HG03097 (cell line): ENCODE measurements at regions not wholly inside any gene's neighbourhood (a gene's known extent, or its start where the extent isn't known, plus 50 kb on each side); places are given as distances from the start of the nearest gene placed in this dataset.
"Not testable (repeated sequence)": the region's sequence is repeated elsewhere in the genome, so short reads cannot be mapped to it uniquely, and the experiment has no call there.

ENCODE experiments used
- ATAC-seq: cut with Tn5 transposase; IDR thresholded peaks from one replicate; pipeline ENCODE4 v1.9.1; 2021; ENCODE audit not compliant: unreplicated experiment, low FRiP score

GRCh38 chr21:5013455-5014304, 5507.7 kb upstream of the TPTE start:
- ATAC-seq, result not testable (repeated sequence)

GRCh38 chr21:5015187-5015586, 5506.2 kb upstream of the TPTE start:
- not testable (repeated sequence) for ATAC-seq

- not testable (repeated sequence) for ATAC-seq
Observed at GRCh38 chr21:5019120-5019519, 5502.3 kb upstream of the TPTE start.

- ATAC-seq, result not testable (repeated sequence)
Observed at GRCh38 chr21:5021815-5022214, 5499.6 kb upstream of the TPTE start.

- not testable (repeated sequence) for ATAC-seq
Observed at GRCh38 chr21:5022254-5022653, 5499.1 kb upstream of the TPTE start.

- not testable (repeated sequence) for ATAC-seq
Observed at GRCh38 chr21:5022748-5023147, 5498.6 kb upstream of the TPTE start.

- ATAC-seq, result not testable (repeated sequence)
Observed at GRCh38 chr21:5035147-5035546, 5486.2 kb upstream of the TPTE start.

GRCh38 chr21:5035587-5035986, 5485.8 kb upstream of the TPTE start:
- ATAC-seq, result not testable (repeated sequence)

GRCh38 chr21:5037606-5038331, 5483.6 kb upstream of the TPTE start:
- ATAC-seq, result not testable (repeated sequence)

- not testable (repeated sequence) for ATAC-seq
Observed at GRCh38 chr21:5039926-5040325, 5481.5 kb upstream of the TPTE start.

GRCh38 chr21:5042583-5042982, 5478.8 kb upstream of the TPTE start:
- ATAC-seq, result not testable (repeated sequence)

GRCh38 chr21:5044812-5045211, 5476.6 kb upstream of the TPTE start:
- not testable (repeated sequence) for ATAC-seq

- not testable (repeated sequence) for ATAC-seq
Observed at GRCh38 chr21:5051303-5052018, 5469.9 kb upstream of the TPTE start.

GRCh38 chr21:5055027-5055754, 5466.2 kb upstream of the TPTE start:
- not testable (repeated sequence) for ATAC-seq

GRCh38 chr21:5055996-5056962, 5465.1 kb upstream of the TPTE start:
- peak; percentile 48 for ATAC-seq

GRCh38 chr21:5057077-5057476, 5464.3 kb upstream of the TPTE start:
- ATAC-seq, result not testable (repeated sequence)

GRCh38 chr21:5060364-5061083, 5460.9 kb upstream of the TPTE start:
- ATAC-seq, result not testable (repeated sequence)

- ATAC-seq, result not testable (repeated sequence)
Observed at GRCh38 chr21:5064581-5065142, 5456.7 kb upstream of the TPTE start.
